ENCODE measurements at regions not wholly inside any gene's neighbourhood (a gene's known extent, or its start where the extent isn't known, plus 50 kb on each side); places are given as distances from the start of the nearest gene placed in this dataset.

DNA sequence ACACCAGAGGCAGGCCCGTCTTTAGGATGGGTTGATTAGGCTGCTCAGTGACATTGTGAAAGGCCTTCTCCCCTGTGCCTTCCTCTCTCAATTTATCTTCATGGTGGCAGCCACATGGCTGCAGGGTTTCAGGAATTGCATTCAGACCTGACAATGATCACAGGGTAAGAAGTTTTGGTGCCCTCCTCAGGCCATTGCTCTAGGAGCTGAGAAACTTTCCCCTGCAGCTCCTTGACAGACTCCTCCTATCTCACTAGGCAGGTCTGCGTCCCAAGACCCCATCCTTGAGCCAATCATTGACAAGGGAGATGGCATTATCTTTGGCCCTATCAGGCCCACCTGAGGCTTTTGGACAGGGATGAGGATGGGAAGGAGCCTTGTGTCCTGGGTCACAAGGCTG is 57.4 kb upstream of the ANO4 start:
- no peak for TF ChIP-seq EZH2 (IDR thresholded peaks at IDR 0.05; ENCODE audit: borderline replicate concordance, low read depth, low read length, poor library complexity, severe bottlenecking)
- no peak for TF ChIP-seq CTCF (conservative IDR thresholded peaks at IDR 0.05; ENCODE audit: low read depth, low read length)
